HG03097 (cell line): ENCODE measurements at regions not wholly inside any gene's neighbourhood (a gene's known extent, or its start where the extent isn't known, plus 50 kb on each side); places are given as distances from the start of the nearest gene placed in this dataset.

ENCODE experiments used
- ATAC-seq: cut with Tn5 transposase; IDR thresholded peaks from one replicate; pipeline ENCODE4 v1.9.1; 2021; ENCODE audit not compliant: unreplicated experiment, low FRiP score

- no peak for ATAC-seq
Measured at GRCh38 chr12:43294916-43295315, 257.1 kb downstream of the ADAMTS20 start.

GRCh38 chr12:43294147-43294546 lies 257.9 kb downstream of the ADAMTS20 start:
- no peak for ATAC-seq

GRCh38 chr12:43293396-43293795 lies 258.6 kb downstream of the ADAMTS20 start:
- no peak for ATAC-seq

GRCh38 chr12:43292699-43293098 lies 259.3 kb downstream of the ADAMTS20 start:
- ATAC-seq: no peak

GRCh38 chr12:43291516-43291915 lies 260.5 kb downstream of the ADAMTS20 start:
- no peak for ATAC-seq

- no peak for ATAC-seq
Measured at GRCh38 chr12:43290836-43291235, 261.2 kb downstream of the ADAMTS20 start.

GRCh38 chr12:43289426-43289801 lies 262.6 kb downstream of the ADAMTS20 start:
- ATAC-seq: no peak

GRCh38 chr12:43288671-43289425 lies 263.2 kb downstream of the ADAMTS20 start:
- ATAC-seq: no peak

- ATAC-seq: no peak
Measured at GRCh38 chr12:43287706-43288383, 264.2 kb downstream of the ADAMTS20 start.

GRCh38 chr12:43286986-43287385 lies 265.0 kb downstream of the ADAMTS20 start:
- no peak for ATAC-seq

- ATAC-seq: no peak
Measured at GRCh38 chr12:43285159-43285598, 266.8 kb downstream of the ADAMTS20 start.

- ATAC-seq: no peak
Measured at GRCh38 chr12:43284486-43285158, 267.4 kb downstream of the ADAMTS20 start.

- no peak for ATAC-seq
Measured at GRCh38 chr12:43283206-43283605, 268.8 kb downstream of the ADAMTS20 start.

GRCh38 chr12:43282106-43282505 lies 269.9 kb downstream of the ADAMTS20 start:
- ATAC-seq: no peak

GRCh38 chr12:43281563-43281962 lies 270.4 kb downstream of the ADAMTS20 start:
- no peak for ATAC-seq

- no peak for ATAC-seq
Measured at GRCh38 chr12:43278541-43278832, 273.5 kb downstream of the ADAMTS20 start.

GRCh38 chr12:43277651-43278540 lies 274.1 kb downstream of the ADAMTS20 start:
- ATAC-seq: peak; percentile 79

- ATAC-seq: no peak
Measured at GRCh38 chr12:43273467-43273866, 278.5 kb downstream of the ADAMTS20 start.

GRCh38 chr12:43271659-43272058 lies 280.3 kb downstream of the ADAMTS20 start:
- no peak for ATAC-seq

- ATAC-seq: no peak
Measured at GRCh38 chr12:43267818-43268217, 284.2 kb downstream of the ADAMTS20 start.

- no peak for ATAC-seq
Measured at GRCh38 chr12:43261701-43262100, 290.3 kb downstream of the ADAMTS20 start.
